Natural killer cell (primary cell): ENCODE measurements at regions not wholly inside any gene's neighbourhood (a gene's known extent, or its start where the extent isn't known, plus 50 kb on each side); places are given as distances from the start of the nearest gene placed in this dataset.
"Not testable (repeated sequence)": the region's sequence is repeated elsewhere in the genome, so short reads cannot be mapped to it uniquely, and the experiment has no call there.

ENCODE experiments used
- ATAC-seq, 3 donors: fragments of 150-1000 bp in 2 of 3; fragments of 200-7000 bp in 1 of 3; cut with Tn5 transposase; 1 replicate in 1 of 3; 2 replicates in 2 of 3; pipeline ENCODE4 v1.10.0; 2021; ENCODE audit warnings: mild to moderate bottlenecking in 2 of 3, moderate library complexity in 2 of 3
- DNase-seq, 2 donors: peaks; one replicate each; pipeline versions ENCODE4 v3.0.0 to v3.0.0-alpha.2; 2013 to 2021; ENCODE audit warnings: mixed read lengths in 1 of 2
- H3K27ac ChIP-seq: one replicate; pipeline ENCODE4 v1.5.1; 2013; ENCODE audit warnings: mild to moderate bottlenecking, low read length
- H3K27me3 ChIP-seq: one replicate; pipeline ENCODE4 v1.6.1; 2013; ENCODE audit warnings: low read length; ENCODE audit not compliant: control insufficient read depth, insufficient read depth
- H3K36me3 ChIP-seq: one replicate; pipeline ENCODE4 v1.6.1; 2013; ENCODE audit warnings: low read length; ENCODE audit not compliant: control insufficient read depth, insufficient read depth
- H3K4me1 ChIP-seq: one replicate; pipeline ENCODE4 v1.6.1; 2013; ENCODE audit warnings: low read length; ENCODE audit not compliant: control insufficient read depth, insufficient read depth
- H3K4me3 ChIP-seq: one replicate; pipeline ENCODE4 v1.5.1; 2013; ENCODE audit warnings: low read length
- H3K9me3 ChIP-seq: one replicate; pipeline ENCODE4 v1.6.1; 2013; ENCODE audit warnings: low read length; ENCODE audit not compliant: control insufficient read depth, insufficient read depth
- H3K27ac Mint-ChIP-seq, 2 donors: one replicate each; pipeline ENCODE4 v1.8.0; 2022; ENCODE audit warnings: mild to moderate bottlenecking in 2 of 2, mixed read lengths in 2 of 2, moderate library complexity in 1 of 2
- H3K27me3 Mint-ChIP-seq, 2 donors: one replicate each; pipeline ENCODE4 v1.8.0; 2022; ENCODE audit warnings: low read depth in 2 of 2, mixed read lengths in 2 of 2
- H3K36me3 Mint-ChIP-seq: one replicate; pipeline ENCODE4 v1.8.0; 2022; ENCODE audit warnings: mixed read lengths
- H3K4me1 Mint-ChIP-seq, 2 donors: one replicate each; pipeline ENCODE4 v1.8.0; 2022; ENCODE audit warnings: mixed read lengths in 2 of 2
- H3K4me3 Mint-ChIP-seq: one replicate; pipeline ENCODE4 v1.8.0; 2022; ENCODE audit warnings: mild to moderate bottlenecking, moderate library complexity, mixed read lengths
- H3K9me3 Mint-ChIP-seq, 2 donors: one replicate each; pipeline ENCODE4 v1.8.0; 2022; ENCODE audit warnings: mixed read lengths in 2 of 2
- CTCF ChIP-seq: fragments of 200-600 bp; IDR thresholded peaks from one replicate; pipeline ENCODE4 v1.8.0; 2022; ENCODE audit warnings: antibody characterized with exemption
- WGBS: methylation state at CpG from one replicate; pipeline ENCODE4 v1.1.7; 2013; ENCODE audit warnings: missing lambda C conversion rate; ENCODE audit not compliant: insufficient coverage; 5-methylcytosine and 5-hydroxymethylcytosine counted together
- intact Hi-C: fragments of 100-400 bp; cut with micrococcal nuclease; formaldehyde crosslinking; loops from one replicate; pipeline ENCODE4 v1.14.2; 2022

DNA sequence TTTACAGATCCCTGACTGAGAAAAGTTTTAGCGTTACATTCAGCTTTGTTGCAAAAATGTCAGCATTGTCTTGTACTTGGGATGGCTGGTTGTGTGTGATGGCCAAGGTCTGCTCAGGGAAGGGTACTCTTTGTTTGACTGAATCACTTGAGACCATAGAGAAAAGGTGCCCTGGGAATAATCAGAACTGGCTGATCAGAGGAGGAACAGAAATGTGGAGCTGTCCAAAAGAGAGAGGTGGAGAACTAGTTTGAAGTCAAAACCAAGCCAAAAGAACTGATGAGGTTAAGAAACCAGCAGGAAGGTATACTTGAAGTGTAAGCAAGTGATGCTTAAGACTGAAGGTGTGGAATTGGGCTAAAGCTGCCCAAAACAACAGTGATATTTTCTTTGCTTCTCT lies 107.6 kb upstream of the LYPLAL1 start:
- H3K9me3 ChIP-seq, result no peaks in the 10 kb centered on the region
- 100% methylated on average over 1 of the region's 1 CpG for WGBS
- DNase-seq, result no peak
- no peaks in the 10 kb centered on the region for H3K27me3 ChIP-seq
- no peak overlapping the region for H3K4me3 ChIP-seq
- H3K27ac ChIP-seq, result no peak overlapping the region
- Mint-ChIP-seq H3K4me3 (no peak overlapping the region), H3K27me3 (no peaks in the 10 kb centered on the region), H3K4me1 (no peaks in the 10 kb centered on the region), H3K9me3 (peaks cover 7 to 13% of the 10 kb centered on the region in 2 donors), H3K36me3 (no peaks in the 10 kb centered on the region), H3K27ac (no peak overlapping the region)
- H3K36me3 ChIP-seq, result no peaks in the 10 kb centered on the region
- no peak for ATAC-seq
- TF ChIP-seq CTCF, result no peak
- no peaks in the 10 kb centered on the region for H3K4me1 ChIP-seq
- intact Hi-C loops, result no loop called here

DNA sequence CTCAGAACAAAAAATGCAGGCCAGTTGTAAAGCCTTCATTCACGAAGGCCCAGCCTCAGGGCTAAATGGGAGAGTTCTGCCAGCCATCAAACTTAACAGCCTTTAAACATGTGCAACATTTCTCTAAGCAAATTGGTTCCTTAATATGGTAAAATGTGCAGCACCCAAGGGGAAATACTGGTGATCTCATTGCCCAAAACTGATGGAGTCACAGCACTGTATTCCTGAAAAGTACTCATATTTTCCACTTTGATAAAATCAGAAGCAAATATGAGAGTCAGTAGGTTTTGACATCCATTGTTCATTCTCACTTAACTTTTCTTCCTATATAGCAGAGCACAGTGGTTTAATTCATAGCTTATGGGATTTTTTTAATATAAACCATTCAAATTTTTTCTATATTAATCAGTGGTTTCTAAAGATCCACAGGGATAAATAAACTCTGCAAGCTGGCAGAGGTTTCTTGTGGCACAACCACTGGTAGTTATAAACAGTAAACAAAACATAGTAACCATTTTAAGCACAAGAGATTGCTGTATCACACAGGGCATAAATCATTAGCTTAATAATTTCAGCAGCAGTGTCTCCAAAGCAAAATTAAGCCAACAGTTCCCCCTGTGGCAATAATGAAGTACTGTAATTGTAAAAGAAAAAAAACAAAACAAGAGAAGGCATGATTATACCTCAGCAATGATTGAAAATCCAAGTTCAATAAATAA lies 106.9 kb upstream of the LYPLAL1 start:
- no peak for DNase-seq
- intact Hi-C loops, result no loop called here
- no peak overlapping the region for H3K4me3 Mint-ChIP-seq

DNA sequence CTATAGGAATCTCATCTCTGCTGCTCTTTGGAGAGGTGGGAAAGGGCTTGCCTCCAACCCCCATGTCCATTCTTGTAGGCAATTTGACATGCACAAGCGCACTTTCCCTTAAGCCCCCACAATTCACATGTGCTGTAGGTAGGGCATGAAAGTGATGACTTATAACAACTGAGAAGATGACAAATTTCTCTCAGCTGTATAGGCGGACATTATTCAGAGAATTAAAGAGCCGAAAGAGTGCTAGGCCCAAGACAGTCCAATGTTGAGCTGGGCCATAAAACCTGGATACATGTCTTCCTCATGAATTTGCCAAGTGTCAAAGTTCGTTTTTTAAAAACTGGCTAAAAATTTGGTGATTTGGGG lies 106.3 kb upstream of the LYPLAL1 start:
- no peak overlapping the region for H3K4me3 Mint-ChIP-seq
- no peaks in the 10 kb centered on the region for H3K27me3 ChIP-seq
- no peak for TF ChIP-seq CTCF
- H3K36me3 ChIP-seq, result no peaks in the 10 kb centered on the region
- intact Hi-C loops, result no loop called here
- H3K27ac Mint-ChIP-seq, result no peak overlapping the region
- H3K4me1 ChIP-seq, result no peaks in the 10 kb centered on the region
- no peak overlapping the region for H3K27ac ChIP-seq
- DNase-seq (no peak), ATAC-seq (no peak)
- no peaks in the 10 kb centered on the region for H3K9me3 ChIP-seq
- H3K36me3 Mint-ChIP-seq, result no peaks in the 10 kb centered on the region
- H3K27me3 Mint-ChIP-seq, result no peaks in the 10 kb centered on the region
- H3K9me3 Mint-ChIP-seq, result peaks cover 7 to 13% of the 10 kb centered on the region in 2 donors
- 81% methylated on average over 3 of the region's 4 CpGs for WGBS
- H3K4me1 Mint-ChIP-seq, result no peaks in the 10 kb centered on the region
- H3K4me3 ChIP-seq, result no peak overlapping the region

More for the DNA sequence above, 106.9 kb upstream of the LYPLAL1 start:
- H3K9me3 ChIP-seq, result no peaks in the 10 kb centered on the region
- Mint-ChIP-seq H3K9me3 (peaks cover 7 to 13% of the 10 kb centered on the region in 2 donors), H3K27ac (no peak overlapping the region), H3K36me3 (no peaks in the 10 kb centered on the region), H3K27me3 (no peaks in the 10 kb centered on the region), H3K4me1 (no peaks in the 10 kb centered on the region)
- WGBS, result 83% methylated on average over 1 of the region's 1 CpG
- no peaks in the 10 kb centered on the region for H3K4me1 ChIP-seq
- H3K36me3 ChIP-seq, result no peaks in the 10 kb centered on the region
- TF ChIP-seq CTCF, result no peak
- ATAC-seq, result no peak
- H3K27ac ChIP-seq, result no peak overlapping the region
- H3K4me3 ChIP-seq, result no peak overlapping the region
- no peaks in the 10 kb centered on the region for H3K27me3 ChIP-seq

GRCh38 chr1:219070395-219070794 lies 103.3 kb upstream of the LYPLAL1 start:
- WGBS, result 76% methylated on average over 2 of the region's 2 CpGs
- H3K9me3 ChIP-seq, H3K27me3 ChIP-seq, H3K4me3 Mint-ChIP-seq, H3K36me3 ChIP-seq, DNase-seq, H3K27ac ChIP-seq, H3K4me1 ChIP-seq, H3K36me3 Mint-ChIP-seq, H3K4me3 ChIP-seq, H3K27me3 Mint-ChIP-seq, intact Hi-C loops, H3K27ac Mint-ChIP-seq, ATAC-seq, H3K4me1 Mint-ChIP-seq: not testable (repeated sequence)
- H3K9me3 Mint-ChIP-seq, result peaks cover 11 to 15% of the 10 kb centered on the region in 2 donors
